K562 (cell line): ENCODE measurements at regions not wholly inside any gene's neighbourhood (a gene's known extent, or its start where the extent isn't known, plus 50 kb on each side); places are given as distances from the start of the nearest gene placed in this dataset.

Source experiments
- ARHGAP35 ChIP-seq: fragments of 450-650 bp; IDR thresholded peaks from 2 replicates; pipeline ENCODE4 v1.6.1; 2018; ENCODE audit not compliant: partially characterized antibody
- ATF6 ChIP-seq: sonication (generic); formaldehyde crosslinking; IDR thresholded peaks from 2 replicates; pipeline ENCODE4 v1.4.0; 2020; ENCODE audit warnings: mild to moderate bottlenecking, missing genetic modification reagents
- CREB5 ChIP-seq: fragments of 250-450 bp; sonication (Bioruptor Pico); IDR thresholded peaks from 2 replicates; pipeline ENCODE4 v1.5.0; 2020; ENCODE audit warnings: mild to moderate bottlenecking
- HNRNPUL1 ChIP-seq: fragments of 200-400 bp; formaldehyde crosslinking; IDR thresholded peaks from 2 replicates; pipeline ENCODE4 v1.6.1; 2017; ENCODE audit warnings: low read length
- PHB ChIP-seq: fragments of 250-450 bp; sonication (Bioruptor Pico); IDR thresholded peaks from 2 replicates; pipeline ENCODE4 v1.5.0; 2021
- RNF2 ChIP-seq: sonication (generic); IDR thresholded peaks from 2 replicates; pipeline ENCODE4 v1.6.1; 2016
- ZNF197 ChIP-seq: fragments of 200-800 bp; sonication (Bioruptor generic); IDR thresholded peaks from 2 replicates; pipeline ENCODE4 v1.6.1; 2016; ENCODE audit warnings: low read depth, missing genetic modification characterization, missing compliant biosample characterization
- TF ChIP-seq, protein P1 (sequence below): fragments of 450-650 bp; IDR thresholded peaks from 2 replicates; pipeline ENCODE4 v1.6.1; 2018; ENCODE audit not compliant: partially characterized antibody
- TF ChIP-seq, protein P2 (sequence below): fragments of 200-800 bp; sonication (Bioruptor generic); IDR thresholded peaks from 2 replicates; pipeline ENCODE4 v1.6.1; 2016; ENCODE audit warnings: missing genetic modification characterization, missing compliant biosample characterization
- TF ChIP-seq, protein P3 (sequence below): fragments of 250-450 bp; sonication (Bioruptor Pico); IDR thresholded peaks from 2 replicates; pipeline ENCODE4 v1.4.0; 2020; ENCODE audit warnings: mild to moderate bottlenecking
- TF ChIP-seq, protein P4 (sequence below): sonication (generic); formaldehyde crosslinking; IDR thresholded peaks from 2 replicates; pipeline ENCODE4 v1.8.1; 2023; ENCODE audit warnings: mild to moderate bottlenecking, missing genetic modification reagents

- TF ChIP-seq, protein P1, sequence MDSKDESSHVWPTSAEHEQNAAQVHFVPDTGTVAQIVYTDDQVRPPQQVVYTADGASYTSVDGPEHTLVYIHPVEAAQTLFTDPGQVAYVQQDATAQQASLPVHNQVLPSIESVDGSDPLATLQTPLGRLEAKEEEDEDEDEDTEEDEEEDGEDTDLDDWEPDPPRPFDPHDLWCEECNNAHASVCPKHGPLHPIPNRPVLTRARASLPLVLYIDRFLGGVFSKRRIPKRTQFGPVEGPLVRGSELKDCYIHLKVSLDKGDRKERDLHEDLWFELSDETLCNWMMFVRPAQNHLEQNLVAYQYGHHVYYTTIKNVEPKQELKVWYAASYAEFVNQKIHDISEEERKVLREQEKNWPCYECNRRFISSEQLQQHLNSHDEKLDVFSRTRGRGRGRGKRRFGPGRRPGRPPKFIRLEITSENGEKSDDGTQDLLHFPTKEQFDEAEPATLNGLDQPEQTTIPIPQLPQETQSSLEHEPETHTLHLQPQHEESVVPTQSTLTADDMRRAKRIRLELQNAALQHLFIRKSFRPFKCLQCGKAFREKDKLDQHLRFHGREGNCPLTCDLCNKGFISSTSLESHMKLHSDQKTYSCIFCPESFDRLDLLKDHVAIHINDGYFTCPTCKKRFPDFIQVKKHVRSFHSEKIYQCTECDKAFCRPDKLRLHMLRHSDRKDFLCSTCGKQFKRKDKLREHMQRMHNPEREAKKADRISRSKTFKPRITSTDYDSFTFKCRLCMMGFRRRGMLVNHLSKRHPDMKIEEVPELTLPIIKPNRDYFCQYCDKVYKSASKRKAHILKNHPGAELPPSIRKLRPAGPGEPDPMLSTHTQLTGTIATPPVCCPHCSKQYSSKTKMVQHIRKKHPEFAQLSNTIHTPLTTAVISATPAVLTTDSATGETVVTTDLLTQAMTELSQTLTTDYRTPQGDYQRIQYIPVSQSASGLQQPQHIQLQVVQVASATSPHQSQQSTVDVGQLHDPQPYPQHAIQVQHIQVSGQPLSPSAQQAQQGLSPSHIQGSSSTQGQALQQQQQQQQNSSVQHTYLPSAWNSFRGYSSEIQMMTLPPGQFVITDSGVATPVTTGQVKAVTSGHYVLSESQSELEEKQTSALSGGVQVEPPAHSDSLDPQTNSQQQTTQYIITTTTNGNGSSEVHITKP: peak; percentile 64
- no peak for TF ChIP-seq PHB (CRISPR knock-in tag)
- no peak for TF ChIP-seq ARHGAP35
- TF ChIP-seq CREB5 (CRISPR knock-in tag): no peak
- TF ChIP-seq ZNF197 (CRISPR knock-in tag): no peak
- TF ChIP-seq, protein P2, sequence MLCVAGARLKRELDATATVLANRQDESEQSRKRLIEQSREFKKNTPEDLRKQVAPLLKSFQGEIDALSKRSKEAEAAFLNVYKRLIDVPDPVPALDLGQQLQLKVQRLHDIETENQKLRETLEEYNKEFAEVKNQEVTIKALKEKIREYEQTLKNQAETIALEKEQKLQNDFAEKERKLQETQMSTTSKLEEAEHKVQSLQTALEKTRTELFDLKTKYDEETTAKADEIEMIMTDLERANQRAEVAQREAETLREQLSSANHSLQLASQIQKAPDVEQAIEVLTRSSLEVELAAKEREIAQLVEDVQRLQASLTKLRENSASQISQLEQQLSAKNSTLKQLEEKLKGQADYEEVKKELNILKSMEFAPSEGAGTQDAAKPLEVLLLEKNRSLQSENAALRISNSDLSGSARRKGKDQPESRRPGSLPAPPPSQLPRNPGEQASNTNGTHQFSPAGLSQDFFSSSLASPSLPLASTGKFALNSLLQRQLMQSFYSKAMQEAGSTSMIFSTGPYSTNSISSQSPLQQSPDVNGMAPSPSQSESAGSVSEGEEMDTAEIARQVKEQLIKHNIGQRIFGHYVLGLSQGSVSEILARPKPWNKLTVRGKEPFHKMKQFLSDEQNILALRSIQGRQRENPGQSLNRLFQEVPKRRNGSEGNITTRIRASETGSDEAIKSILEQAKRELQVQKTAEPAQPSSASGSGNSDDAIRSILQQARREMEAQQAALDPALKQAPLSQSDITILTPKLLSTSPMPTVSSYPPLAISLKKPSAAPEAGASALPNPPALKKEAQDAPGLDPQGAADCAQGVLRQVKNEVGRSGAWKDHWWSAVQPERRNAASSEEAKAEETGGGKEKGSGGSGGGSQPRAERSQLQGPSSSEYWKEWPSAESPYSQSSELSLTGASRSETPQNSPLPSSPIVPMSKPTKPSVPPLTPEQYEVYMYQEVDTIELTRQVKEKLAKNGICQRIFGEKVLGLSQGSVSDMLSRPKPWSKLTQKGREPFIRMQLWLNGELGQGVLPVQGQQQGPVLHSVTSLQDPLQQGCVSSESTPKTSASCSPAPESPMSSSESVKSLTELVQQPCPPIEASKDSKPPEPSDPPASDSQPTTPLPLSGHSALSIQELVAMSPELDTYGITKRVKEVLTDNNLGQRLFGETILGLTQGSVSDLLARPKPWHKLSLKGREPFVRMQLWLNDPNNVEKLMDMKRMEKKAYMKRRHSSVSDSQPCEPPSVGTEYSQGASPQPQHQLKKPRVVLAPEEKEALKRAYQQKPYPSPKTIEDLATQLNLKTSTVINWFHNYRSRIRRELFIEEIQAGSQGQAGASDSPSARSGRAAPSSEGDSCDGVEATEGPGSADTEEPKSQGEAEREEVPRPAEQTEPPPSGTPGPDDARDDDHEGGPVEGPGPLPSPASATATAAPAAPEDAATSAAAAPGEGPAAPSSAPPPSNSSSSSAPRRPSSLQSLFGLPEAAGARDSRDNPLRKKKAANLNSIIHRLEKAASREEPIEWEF (CRISPR knock-in tag): no peak
- TF ChIP-seq, protein P3, sequence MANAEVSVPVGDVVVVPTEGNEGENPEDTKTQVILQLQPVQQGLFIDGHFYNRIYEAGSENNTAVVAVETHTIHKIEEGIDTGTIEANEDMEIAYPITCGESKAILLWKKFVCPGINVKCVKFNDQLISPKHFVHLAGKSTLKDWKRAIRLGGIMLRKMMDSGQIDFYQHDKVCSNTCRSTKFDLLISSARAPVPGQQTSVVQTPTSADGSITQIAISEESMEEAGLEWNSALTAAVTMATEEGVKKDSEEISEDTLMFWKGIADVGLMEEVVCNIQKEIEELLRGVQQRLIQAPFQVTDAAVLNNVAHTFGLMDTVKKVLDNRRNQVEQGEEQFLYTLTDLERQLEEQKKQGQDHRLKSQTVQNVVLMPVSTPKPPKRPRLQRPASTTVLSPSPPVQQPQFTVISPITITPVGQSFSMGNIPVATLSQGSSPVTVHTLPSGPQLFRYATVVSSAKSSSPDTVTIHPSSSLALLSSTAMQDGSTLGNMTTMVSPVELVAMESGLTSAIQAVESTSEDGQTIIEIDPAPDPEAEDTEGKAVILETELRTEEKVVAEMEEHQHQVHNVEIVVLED (CRISPR knock-in tag): no peak
- TF ChIP-seq RNF2: 0 out of 2 replicates have a peak, but pooled peaks have one; percentile 52
- TF ChIP-seq, protein P4, sequence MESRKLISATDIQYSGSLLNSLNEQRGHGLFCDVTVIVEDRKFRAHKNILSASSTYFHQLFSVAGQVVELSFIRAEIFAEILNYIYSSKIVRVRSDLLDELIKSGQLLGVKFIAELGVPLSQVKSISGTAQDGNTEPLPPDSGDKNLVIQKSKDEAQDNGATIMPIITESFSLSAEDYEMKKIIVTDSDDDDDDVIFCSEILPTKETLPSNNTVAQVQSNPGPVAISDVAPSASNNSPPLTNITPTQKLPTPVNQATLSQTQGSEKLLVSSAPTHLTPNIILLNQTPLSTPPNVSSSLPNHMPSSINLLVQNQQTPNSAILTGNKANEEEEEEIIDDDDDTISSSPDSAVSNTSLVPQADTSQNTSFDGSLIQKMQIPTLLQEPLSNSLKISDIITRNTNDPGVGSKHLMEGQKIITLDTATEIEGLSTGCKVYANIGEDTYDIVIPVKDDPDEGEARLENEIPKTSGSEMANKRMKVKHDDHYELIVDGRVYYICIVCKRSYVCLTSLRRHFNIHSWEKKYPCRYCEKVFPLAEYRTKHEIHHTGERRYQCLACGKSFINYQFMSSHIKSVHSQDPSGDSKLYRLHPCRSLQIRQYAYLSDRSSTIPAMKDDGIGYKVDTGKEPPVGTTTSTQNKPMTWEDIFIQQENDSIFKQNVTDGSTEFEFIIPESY (CRISPR knock-in tag): no peak
- no peak for TF ChIP-seq HNRNPUL1
- TF ChIP-seq ATF6 (CRISPR knock-in tag): 0 out of 2 replicates have a peak, but pooled peaks have one; percentile 35
These were observed 116.0 kb downstream of the TRIM27 start (continued) for GRCh38 chr6:28807682-28808280.
